COR-L47 (cell line): ENCODE measurements at regions not wholly inside any gene's neighbourhood (a gene's known extent, or its start where the extent isn't known, plus 50 kb on each side); places are given as distances from the start of the nearest gene placed in this dataset.

Experiments used
- DNase-seq: peaks from one replicate; lab custom pipeline; 2025; lab: John Stamatoyannopoulos, UW

DNA sequence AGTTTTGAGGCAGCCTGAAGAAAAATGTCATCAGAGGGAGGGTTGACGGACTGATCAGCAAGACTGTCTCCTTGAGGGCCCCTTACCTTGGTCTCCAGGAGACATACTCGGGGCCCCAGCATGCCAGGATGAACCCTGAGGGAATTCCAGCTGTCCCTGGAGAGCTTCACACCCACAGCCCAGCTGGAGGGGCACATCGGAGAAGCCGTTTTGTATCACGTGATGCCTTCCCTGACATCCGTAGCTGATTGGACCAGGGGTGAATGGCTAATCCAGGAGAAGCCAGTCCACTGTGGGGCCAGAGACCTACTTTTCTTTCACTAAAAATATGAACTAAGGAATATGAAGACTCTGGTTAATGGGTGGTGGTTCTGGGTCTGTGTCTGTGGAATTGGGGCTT is 86.0 kb upstream of the TP53I11 start:
- DNase-seq = no peak

DNA sequence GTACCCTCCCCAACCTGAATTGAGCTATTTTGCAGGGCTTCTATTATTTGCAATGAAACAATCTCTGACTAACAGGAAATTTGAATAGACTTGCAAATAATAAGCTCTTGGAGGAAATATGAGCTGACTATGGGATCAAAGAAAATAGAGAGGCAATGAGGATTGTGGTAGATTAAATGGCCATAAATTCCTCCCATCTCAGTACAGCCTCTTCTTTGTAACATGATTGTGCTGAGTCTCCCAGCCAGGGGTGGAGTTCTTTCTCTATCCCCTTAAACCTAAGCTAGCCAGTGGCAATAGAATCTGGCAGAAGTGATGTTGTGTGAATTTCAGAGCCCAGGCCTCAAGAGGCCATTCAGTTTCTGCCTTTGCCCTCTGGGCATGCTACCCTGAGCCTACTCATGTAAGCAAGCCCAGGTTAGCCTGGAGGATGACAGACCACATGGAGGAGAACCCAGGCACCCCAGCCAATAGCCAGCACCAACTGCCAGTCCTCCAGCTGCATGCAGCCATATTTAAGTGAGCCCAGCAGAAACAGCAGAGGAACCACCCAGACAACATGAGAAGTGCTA is 86.8 kb upstream of the TP53I11 start:
- DNase-seq = no peak

DNA sequence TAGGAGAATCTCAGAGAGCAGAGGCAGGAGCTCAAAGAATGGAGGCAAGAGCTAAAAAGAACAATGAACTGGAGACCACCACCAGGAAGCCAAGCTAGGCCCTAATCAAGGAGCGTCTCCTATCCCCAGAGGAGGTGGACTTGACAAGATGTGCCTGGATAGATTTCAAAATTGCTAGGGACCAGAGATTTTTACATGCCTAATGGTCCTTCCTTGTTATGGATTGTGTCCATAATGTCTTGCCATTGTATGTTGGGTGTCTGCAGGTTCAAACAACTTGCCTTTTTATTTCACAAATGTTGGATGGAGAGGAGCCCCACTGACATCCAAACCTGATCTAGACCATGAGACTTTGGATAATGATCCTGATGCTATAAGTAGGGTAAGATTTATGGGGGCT is 88.2 kb upstream of the TP53I11 start:
- DNase-seq = no peak

DNA sequence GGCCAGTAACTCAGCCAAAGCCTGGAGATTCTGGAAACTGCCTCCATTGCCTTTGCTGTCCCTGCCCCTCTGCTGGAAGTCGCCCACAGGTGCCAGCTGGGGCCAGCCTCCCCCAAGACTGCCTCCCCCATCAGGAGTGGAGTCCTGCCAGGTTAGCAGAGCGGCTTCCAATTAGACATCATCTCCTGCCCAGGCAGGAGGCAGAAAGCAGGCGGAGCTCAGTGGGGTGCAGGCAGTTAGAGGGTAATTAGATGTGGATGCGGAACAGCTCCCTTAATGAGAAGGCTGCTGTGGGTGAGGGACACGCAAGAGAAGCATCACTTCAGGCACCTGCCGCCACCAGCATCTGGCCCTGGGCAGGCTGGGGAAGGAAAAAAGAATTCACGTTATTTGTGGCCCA is 90.9 kb upstream of the TP53I11 start:
- DNase-seq = peak; percentile 97

DNA sequence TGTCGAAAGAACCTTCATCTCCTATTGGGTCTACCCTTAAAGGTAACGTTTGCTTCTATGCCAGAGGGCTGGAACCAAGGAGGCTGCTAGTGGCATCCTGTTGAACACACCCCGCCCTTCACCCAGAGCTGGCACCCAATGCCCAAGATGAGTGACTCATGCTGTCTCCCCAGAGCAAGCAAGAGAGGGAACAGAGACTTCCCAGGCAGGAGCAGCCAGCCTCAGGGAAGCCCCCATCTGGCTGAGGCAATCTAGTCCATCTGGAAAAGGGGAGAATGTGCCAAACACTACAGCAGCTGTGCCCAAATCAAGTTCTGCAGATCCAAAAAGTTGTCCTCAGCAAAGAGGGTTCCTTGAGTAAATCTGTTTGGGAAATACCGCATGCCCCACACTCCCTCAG is 91.9 kb upstream of the TP53I11 start:
- peak; percentile 10 for DNase-seq

DNA sequence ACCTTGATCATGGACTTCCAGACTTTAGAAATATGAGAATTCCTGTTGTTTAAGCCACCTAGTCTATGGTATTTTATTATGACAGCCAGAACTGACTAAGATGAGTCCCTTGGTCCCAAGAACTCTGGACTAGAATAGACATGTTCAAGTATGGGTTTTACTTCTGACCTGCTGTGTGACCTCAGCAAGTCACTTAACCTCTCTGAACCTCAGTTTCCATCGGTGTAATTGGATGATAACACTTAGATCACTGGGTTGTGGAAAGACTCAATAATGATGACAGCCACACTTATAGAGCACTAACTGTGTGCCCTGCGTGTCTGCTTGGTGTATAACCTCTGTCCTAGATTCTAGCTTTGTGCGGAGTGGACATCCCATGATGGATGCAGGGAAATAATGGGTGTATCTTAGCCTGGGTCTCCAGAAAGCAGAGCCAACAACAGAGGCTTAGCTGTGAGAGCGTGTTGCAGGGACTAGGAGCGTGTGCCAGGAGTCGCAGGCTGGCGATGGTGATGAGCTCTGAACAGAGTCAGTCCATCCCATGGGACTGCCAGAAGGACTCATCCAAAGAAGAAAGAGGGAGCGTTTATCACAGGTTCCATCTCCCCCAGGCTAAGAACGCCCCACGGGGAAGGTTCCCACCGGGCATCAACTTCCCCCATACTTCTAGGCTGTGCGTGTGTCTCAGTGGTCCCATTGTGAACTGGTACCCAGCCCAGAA is 93.2 kb upstream of the TP53I11 start:
- no peak for DNase-seq

DNA sequence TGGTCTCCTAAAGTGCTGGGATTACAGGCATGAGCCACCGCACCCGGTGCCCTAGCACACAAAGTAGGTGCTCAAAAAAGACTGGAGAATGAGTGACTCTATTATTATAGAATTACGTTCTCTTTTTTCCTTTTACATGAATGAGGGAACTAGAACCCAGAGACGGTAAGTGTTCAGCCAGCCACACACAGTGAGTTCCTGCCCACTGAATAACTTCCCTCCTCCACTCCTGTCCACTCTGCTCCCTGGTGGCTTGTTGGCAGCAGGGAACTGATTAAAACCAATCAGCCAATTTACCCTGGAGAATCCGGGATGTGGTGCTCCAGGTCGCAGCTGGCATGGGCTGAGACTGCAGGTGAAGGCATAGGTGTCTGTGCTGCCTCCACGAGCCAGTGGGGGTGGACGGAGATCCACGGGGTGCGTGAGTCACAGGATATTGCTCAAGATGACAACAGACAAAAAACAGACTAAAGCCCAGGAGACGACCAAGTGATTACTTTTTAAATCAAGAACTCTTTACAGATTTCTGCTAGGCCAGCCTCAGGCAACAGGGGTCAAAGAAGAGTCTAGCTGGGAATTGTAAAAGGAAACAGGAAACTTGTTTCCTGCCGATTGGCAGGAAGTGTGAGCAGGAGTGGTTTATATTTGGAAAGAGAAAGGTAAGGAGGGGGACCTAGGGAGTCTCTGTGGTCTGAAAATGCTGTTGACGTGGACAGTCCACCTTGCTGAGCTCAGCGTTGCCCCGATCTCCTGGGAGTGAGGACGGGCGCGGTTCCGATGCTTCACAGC is 95.2 kb upstream of the TP53I11 start:
- DNase-seq = peak; percentile 26

DNA sequence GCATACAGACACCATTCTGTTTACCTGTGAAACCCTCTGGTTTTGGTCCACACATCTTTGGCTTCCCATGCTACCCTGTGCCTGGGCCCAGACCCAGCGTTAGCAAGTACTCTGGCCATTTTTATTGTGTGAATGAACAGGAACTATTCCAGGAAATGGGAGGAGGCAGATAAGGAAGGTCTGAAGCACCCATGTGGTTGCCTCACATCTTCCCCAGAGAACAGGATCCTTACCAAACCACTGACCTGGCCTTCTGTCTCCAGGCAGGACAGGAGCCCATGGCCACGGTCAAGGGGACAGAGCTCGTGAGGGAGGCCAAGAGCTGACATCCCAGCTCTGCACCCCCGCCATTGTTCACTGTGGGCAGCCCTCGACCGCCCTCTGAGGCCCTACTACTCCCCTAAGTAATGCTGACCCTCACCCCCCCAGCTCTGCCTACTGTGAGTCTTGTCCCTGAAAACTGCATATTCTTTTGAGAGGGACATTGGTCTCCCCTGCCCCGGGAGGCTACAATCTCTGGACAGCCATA is 97.7 kb upstream of the TP53I11 start:
- DNase-seq = no peak

DNA sequence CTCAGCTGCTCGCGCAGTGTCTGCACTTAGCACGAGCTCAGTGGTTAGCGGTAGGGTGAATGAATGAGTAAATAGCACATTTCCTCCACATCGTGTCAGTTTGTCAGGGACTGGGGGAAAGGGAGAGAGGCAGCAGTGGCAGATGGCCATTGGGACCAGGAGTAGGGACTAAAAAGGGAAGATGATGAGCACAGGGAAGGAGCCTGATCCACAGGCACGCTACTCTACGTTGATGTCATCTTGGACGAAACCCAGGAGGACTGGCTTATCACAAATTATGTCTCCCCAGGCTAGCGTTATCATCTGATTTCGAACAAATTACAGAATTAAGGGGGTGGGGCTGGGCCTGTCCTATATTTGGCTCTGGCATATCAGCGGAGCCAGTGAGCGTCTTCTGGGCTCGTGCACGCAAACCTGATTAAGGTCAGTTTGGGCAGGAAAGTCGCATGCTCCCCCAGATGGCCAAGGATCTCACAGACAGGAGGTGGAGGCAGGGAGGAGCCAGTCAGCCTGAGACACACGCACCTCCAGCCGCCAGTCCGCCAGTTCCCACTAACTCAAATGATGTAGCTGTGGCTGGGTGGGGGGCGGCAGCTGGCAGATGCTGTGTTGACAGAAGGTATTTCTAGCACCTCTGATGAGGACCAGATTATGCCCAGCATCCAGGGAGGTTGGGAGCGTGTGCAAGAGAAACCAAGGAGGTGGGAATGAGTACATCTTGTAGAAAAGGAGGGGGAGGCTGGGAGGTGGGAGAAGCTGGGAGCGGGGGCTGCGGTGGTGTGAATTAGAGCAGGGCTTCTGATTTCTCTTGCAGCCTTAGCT is 97.4 kb upstream of the PRDM11 start:
- peak; percentile 61 for DNase-seq

DNA sequence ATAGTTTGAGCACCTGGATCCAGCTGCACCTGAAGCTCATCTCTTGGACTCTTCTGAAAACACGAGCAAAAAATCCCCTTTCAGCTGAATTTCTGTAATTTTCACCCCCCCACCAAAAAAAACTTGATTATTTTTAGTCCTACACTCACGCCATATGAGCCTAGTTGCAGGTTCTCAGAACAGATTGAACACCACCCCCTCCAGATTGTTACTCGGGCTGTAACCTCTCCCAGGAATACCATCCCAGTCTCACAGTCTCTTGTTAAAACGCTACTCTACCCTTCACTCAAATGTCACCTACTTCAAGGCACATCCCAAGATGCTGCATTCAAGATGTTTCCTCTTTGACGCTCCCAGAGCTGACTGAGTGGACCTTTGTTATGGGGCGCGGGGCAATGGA is 96.3 kb upstream of the PRDM11 start:
- no peak for DNase-seq

DNA sequence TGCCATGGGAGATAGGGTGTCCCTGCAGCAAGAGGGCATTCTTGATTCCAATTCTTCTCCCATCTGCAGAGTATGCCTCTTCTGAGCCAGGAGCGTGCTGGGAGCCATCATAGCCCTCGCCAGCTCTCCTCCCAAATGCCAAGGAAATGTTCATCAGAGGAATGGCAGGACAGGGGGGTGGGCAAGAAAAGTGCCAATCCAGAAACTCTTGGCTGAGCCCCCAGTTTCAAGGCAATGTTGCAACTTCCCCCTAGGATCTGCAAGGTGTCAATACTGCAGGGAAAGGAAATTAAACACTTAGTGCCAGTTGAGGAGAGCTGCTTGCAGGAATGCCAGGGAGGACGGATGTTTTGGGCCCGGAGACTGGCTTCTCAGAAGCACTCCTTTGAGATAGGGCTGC is 94.8 kb upstream of the PRDM11 start:
- no peak for DNase-seq

DNA sequence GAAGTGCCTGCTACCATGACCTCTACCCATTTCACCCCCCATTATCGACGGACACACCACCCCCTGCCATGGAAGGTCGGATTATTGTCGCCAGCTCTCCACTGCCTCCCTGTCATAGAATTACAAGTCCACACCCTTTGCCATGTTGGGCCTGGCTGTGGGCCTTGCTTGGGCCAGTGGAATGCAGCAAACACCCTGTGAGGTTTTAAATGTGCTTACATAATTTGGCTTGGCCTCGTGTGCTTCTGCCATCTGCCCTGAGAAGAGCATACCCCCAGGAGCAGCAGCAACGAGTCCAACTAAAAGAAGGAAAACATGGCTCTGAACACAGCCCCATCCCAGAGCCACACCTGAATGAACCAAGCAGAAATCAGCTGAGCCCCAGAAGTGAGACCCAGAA is 94.1 kb upstream of the PRDM11 start:
- DNase-seq = no peak

DNA sequence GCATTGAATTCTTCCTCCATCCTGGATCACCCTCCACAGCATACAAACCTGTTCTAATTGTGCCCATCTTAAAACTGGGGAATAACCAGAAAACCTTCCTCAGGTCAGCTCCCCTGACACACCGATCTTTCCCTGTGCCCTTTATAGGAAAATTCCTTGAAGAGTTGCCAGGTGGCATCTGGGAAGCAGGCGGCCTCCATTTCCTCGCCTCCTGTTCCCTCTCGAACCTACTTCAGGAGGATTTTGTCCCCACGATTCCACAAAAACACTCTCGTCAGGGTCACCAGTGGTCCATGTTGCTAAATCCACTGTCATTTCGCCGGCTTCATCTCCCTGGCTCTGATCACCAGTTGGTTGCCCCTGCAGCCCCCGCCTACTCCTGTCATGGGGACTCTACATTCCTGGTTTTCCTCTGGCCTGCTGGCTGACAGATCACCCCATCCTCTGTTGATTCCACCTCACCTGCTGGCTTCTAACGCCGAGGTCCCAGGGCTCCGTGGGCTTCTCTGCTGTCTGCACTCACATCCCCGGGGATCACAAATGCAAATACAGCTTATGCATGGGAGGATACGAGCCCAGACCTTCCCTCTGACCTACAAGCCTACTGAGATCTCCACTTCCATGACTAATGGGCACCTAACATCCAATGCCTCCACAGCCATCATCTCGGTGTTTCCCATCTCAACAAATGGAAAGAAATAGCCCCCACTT is 92.5 kb upstream of the PRDM11 start:
- no peak for DNase-seq

DNA sequence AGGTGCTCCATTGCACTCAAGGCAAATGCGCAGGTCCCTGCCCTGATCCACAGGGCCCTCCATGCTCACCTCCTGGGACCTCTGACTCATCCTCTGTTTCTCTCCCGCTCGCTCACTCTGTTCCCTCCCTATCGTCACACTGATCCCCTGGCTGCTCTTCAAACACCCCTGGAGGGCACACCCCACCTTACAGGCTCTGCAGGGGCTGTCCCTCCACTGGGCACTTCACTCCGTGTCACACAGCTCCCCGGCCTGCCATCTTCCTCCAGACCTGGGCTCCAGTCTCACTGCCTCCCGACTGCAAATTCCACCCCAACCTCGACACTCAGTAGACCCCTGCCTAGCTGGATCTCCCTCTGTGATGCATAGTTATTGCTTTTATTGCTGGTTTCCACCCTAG is 91.5 kb upstream of the PRDM11 start:
- DNase-seq = no peak

DNA sequence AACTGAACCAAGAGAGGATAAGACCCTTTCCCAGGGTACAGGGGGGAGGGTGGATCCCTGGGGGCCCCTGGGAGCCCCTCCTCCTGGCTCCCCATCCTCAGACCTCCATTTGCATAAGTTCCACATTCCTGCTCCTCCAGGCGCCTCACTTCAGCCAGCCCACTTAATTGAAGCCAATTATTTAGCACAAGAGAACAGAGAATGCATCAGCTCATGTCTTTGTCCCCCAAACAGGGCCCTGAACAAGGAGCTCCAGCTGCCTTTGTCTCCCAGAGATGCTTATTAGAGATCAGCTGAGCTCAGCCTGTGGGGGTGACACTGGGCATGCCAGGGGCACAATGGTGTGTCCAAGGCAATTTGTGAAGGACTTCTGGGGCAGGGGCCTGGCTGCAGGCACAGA is 89.9 kb upstream of the PRDM11 start:
- DNase-seq = peak; percentile 42

DNA sequence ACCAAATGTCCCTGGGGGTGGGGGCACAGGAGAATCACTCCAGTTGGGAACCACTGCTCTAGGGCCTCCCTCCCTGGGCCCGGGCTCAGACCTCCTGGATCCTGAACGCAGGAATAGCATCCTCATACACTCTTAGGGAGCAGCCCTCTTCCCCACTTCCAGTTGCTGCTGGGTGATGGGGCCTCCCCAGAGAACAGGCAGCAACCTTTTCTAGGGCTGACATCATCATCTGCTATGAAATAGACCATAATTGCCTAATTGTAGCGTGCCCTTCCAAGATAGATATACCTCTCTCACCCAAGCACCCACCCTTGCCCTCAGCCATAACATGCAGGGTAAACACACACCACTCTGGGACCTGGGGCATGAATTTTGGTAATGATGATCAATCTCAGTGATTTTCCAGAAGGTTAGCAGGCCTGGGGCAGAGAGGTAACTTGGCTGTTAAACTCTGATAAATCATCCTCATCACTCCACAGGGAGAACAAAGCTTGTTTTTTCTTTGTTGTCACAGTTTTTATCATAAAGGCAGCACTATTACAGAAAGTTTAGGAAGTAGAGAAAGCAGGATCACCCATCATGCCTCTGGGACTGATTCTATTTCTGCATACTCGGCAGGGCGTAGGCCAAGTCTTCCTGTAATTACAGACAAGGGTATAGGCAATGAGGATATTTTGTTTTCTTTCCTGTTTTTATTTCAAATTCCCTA is 88.3 kb upstream of the PRDM11 start:
- DNase-seq = no peak

DNA sequence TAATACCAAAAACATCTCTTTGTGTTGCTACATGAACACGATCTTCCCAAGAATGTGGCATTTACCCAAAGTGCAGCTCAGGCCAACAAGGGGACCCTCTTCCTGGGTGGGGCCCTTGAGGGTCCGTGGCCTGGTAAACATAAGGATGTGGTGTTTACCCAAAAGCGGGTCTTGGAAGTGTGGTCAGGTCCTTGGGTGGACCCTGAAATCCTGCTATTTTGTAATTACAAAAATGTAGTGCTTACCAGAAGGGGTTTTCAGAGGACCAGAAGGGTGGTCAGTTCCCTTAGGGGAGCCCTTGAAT is 87.8 kb upstream of the PRDM11 start:
- no peak for DNase-seq

DNA sequence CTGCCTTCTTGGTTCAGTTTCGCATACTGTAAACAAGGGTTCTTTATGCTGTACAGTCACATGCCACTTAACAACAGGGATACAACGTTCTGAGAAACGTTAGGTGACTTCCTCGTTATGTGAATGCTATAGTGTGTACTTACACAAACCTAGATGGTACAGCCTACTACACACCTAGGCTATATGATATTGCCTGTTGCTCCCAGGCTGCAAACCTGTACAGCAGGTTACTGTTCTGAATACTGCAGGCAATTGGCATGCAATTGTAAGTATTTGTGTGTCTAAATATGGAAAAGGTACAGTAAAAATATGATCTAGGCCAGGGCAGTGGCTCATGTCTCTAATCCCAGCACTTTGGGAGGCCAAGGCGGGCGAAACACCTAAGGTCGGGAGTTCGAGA is 85.7 kb upstream of the PRDM11 start:
- no peak for DNase-seq

DNA sequence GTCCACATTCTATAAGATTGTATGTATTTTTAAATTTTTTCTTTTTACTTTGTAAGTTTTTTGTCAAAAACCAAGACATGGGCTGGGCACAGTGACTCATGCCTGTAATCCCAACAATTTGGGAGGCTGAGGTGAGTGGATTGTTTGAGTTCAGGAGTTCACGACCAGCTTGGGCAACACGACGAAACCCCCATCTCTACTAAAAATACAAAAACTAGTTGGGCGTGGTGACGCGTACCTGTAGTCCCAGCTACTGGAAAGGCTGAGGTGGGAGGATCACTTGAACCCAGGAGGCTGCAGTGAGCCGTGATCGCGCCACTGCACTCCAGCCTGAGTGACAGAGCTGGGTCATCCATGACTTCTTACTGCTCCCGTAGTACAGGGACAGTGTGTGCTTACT is 84.8 kb upstream of the PRDM11 start:
- no peak for DNase-seq

DNA sequence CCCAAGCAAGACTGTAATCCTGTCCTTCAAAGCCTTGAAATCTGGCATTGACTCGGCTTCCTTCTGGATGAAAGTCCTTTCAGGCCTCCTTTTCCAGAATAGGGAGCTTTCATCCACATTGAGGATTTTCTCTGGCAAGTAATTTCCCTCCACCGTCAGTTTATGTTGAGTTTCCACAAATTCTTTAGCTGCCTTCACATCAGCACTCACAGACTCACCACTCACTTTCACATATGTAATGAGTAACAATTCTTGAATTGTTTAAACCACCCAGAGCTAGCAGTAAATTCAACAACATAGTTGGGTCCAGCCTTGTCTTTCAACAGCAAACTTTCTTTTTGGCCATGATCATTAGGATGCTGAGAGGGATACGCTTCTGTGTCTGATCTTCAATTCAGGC is 84.3 kb upstream of the PRDM11 start:
- DNase-seq = no peak

DNA sequence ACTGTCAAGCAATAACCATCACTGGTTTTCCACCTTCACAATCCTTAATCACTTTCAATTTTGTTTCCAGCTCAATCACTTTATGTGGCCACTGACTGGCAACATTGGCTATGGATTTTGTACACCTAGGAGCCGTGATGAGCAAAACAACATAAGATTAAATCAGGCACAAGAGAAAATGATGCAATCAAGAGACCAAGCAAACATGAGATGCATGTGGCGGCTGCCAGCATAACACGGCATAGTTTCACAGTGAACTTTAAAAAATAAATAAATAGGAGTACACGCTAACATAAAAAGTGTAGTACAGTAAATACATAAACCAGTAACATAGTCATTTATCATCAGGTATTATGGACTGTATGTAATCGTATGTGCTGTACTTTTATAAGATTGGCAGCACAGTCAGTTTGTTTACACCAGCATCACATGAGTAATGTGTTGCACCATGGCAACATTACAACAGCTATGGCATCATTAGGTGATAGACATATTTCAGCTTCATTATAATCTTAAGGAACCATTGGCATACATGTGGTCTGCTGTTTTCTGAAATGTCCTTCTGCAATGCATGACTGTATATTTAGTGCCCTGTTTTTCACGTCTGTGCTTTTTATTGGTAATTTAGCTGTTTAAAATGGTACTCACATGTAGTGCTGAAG is 83.3 kb upstream of the PRDM11 start:
- DNase-seq = no peak
